Fibroblast of pulmonary artery (primary cell): ENCODE measurements at regions not wholly inside any gene's neighbourhood (a gene's known extent, or its start where the extent isn't known, plus 50 kb on each side); places are given as distances from the start of the nearest gene placed in this dataset.

ENCODE experiments used
- DNase-seq: peaks from one replicate; pipeline ENCODE4 v3.0.0-alpha.2; 2010; ENCODE audit warnings: low read depth
- H3K4me3 ChIP-seq: replicated peaks from 2 replicates; pipeline ENCODE4 v1.5.1; 2011; ENCODE audit warnings: low read depth, mild to moderate bottlenecking, control low read depth, low read length, moderate library complexity
- CTCF ChIP-seq: IDR thresholded peaks from 2 replicates; pipeline ENCODE4 v1.5.1; 2011; ENCODE audit warnings: mild to moderate bottlenecking, control low read depth, low read length, inconsistent platforms; ENCODE audit errors: missing control alignments

- DNase-seq = peak; percentile 71
- no peak overlapping the region for H3K4me3 ChIP-seq
- TF ChIP-seq CTCF = no peak
Observed at GRCh38 chr15:94042180-94042928, 189.0 kb upstream of the MCTP2 start.

- H3K4me3 ChIP-seq = no peak overlapping the region
- DNase-seq = no peak
- no peak for TF ChIP-seq CTCF
Observed at GRCh38 chr15:94041746-94042145, 189.6 kb upstream of the MCTP2 start.

- H3K4me3 ChIP-seq = no peak overlapping the region
- TF ChIP-seq CTCF = no peak
- DNase-seq = no peak
Observed at GRCh38 chr15:94040541-94041248, 190.7 kb upstream of the MCTP2 start.

- DNase-seq = no peak
- no peak overlapping the region for H3K4me3 ChIP-seq
- TF ChIP-seq CTCF = no peak
Observed at GRCh38 chr15:94036156-94036555, 195.2 kb upstream of the MCTP2 start.

- no peak for TF ChIP-seq CTCF
- no peak overlapping the region for H3K4me3 ChIP-seq
- no peak for DNase-seq
Observed at GRCh38 chr15:94033683-94034020, 197.7 kb upstream of the MCTP2 start.

- no peak for TF ChIP-seq CTCF
- no peak overlapping the region for H3K4me3 ChIP-seq
- DNase-seq = no peak
Observed at GRCh38 chr15:94033014-94033682, 198.2 kb upstream of the MCTP2 start.
